ENCODE measurements at regions not wholly inside any gene's neighbourhood (a gene's known extent, or its start where the extent isn't known, plus 50 kb on each side); places are given as distances from the start of the nearest gene placed in this dataset.

DNA sequence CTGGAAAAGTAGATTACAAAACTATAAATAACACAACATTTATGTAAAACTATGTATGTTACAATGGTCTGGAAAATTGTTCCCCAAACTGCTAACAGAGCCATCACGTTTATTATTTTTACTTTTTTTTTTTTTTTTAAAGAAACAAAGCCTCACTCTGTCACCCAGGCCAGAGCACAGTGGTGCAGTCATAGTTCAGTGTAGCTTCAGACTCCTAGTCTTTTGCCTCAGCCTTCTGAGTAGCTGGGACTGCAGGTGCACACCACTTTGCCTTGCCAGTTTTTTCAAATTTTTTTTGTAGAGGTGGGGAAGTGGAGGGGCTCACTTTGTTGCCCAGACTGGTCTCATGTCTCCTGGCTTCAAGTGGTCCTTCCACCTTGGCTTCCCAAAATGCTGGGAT is 180.1 kb upstream of the SPRY1 start:
- intact Hi-C loops (cut with DNase I): no loop called here
- TF ChIP-seq POLR2A (IDR thresholded peaks at IDR 0.05) (no peak), POLR2AphosphoS5 (IDR thresholded peaks at IDR 0.05) (no peak), EP300 (IDR thresholded peaks at IDR 0.05) (no peak)
- TF ChIP-seq, protein P1, sequence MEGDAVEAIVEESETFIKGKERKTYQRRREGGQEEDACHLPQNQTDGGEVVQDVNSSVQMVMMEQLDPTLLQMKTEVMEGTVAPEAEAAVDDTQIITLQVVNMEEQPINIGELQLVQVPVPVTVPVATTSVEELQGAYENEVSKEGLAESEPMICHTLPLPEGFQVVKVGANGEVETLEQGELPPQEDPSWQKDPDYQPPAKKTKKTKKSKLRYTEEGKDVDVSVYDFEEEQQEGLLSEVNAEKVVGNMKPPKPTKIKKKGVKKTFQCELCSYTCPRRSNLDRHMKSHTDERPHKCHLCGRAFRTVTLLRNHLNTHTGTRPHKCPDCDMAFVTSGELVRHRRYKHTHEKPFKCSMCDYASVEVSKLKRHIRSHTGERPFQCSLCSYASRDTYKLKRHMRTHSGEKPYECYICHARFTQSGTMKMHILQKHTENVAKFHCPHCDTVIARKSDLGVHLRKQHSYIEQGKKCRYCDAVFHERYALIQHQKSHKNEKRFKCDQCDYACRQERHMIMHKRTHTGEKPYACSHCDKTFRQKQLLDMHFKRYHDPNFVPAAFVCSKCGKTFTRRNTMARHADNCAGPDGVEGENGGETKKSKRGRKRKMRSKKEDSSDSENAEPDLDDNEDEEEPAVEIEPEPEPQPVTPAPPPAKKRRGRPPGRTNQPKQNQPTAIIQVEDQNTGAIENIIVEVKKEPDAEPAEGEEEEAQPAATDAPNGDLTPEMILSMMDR (IDR thresholded peaks at IDR 0.05): no peak
- Histone ChIP-seq H3K27me3 (no peaks in the 10 kb centered on the region), H3K4me3 (no peak overlapping the region), H3K36me3 (no peaks in the 10 kb centered on the region), H3K4me1 (peaks cover 0 to 11% (median 0%) of the 10 kb centered on the region in 4 donors), H3K27ac (no peak overlapping the region), H3K9me3 (no peaks in the 10 kb centered on the region)
- no peak for DNase-seq
- 25 to 30% methylated on average over 1 of the region's 1 CpG for WGBS, 2 donors

DNA sequence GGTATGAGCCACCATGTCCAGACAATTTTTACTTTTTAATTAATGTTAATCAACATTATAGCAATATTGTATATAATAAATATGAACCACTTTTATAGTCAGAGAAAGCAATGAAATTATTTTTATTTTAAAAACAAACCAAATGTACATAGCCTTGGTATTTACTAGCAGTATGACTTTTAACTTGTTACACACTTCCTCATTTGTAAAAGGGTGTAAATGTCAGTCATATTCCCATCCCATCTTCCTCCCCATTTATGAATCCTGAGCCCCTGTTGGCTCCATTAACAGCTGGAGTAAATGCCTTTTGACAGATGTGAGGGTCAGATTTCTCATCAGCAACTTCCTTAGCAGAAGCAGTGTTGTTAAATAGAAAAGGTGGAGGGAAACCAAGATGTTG is 179.6 kb upstream of the SPRY1 start:
- intact Hi-C loops (cut with DNase I): no loop called here
- no peaks in the 10 kb centered on the region for H3K9me3 ChIP-seq
- DNase-seq: no peak
- peaks cover 0 to 11% (median 0%) of the 10 kb centered on the region in 4 donors for H3K4me1 ChIP-seq
- no peaks in the 10 kb centered on the region for H3K36me3 ChIP-seq
- no peak overlapping the region for H3K4me3 ChIP-seq
- H3K27ac ChIP-seq: no peak overlapping the region
- TF ChIP-seq, protein P1 (IDR thresholded peaks at IDR 0.05): no peak
- TF ChIP-seq EP300 (IDR thresholded peaks at IDR 0.05) (no peak), POLR2A (IDR thresholded peaks at IDR 0.05) (no peak), POLR2AphosphoS5 (IDR thresholded peaks at IDR 0.05) (no peak)
- no peaks in the 10 kb centered on the region for H3K27me3 ChIP-seq

DNA sequence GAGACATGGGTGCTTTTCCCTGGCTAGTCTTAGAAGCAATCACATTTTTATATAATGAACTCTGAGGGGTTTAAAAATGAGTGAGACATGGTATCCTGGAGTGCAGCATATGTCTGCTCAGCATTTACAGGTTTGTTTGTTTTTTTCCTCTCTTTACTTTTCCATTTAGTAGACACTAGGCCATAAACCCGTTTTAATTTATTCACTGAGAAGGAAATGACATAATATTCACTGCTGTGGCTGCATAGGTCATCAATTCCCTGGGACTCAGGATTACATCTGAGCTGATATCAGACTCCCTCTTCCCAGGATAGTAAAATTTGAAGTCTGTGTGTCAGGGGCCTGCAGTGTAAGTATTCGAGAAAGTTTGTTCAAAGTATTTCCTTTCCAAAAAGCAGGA is 178.9 kb upstream of the SPRY1 start:
- Histone ChIP-seq H3K9me3 (no peaks in the 10 kb centered on the region), H3K27ac (no peak overlapping the region), H3K27me3 (no peaks in the 10 kb centered on the region), H3K4me1 (peaks cover 0 to 11% (median 0%) of the 10 kb centered on the region in 4 donors), H3K36me3 (no peaks in the 10 kb centered on the region), H3K4me3 (no peak overlapping the region)
- WGBS, 2 donors: 27 to 61% methylated on average over 2 of the region's 2 CpGs
- no peak for DNase-seq
- TF ChIP-seq POLR2A (IDR thresholded peaks at IDR 0.05): no peak
- no peak for TF ChIP-seq POLR2AphosphoS5 (IDR thresholded peaks at IDR 0.05)
- TF ChIP-seq, protein P1 (IDR thresholded peaks at IDR 0.05): no peak
- no peak for TF ChIP-seq EP300 (IDR thresholded peaks at IDR 0.05)
- intact Hi-C loops (cut with DNase I): no loop called here

DNA sequence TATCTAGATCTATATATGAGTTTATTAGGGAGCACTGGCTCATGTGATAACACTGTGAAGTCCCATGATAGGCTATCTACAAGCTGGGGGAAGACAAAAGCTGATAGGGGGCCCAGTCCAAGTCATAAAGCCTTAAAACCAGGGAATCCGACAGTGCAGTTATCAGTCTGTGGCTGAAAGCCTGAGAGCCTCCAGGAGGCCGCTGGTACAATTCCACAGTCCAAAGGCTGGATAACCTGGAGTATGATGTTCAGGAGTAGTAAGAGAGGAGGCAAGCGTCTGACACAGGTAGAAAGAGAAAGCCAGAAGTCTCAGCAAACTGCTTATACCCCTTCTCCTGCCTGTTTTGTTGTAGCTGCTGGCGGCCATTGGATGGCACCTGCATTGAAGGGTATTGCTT is 177.6 kb upstream of the SPRY1 start:
- no peaks in the 10 kb centered on the region for H3K9me3 ChIP-seq
- no peak overlapping the region for H3K4me3 ChIP-seq
- TF ChIP-seq POLR2AphosphoS5 (IDR thresholded peaks at IDR 0.05): no peak
- TF ChIP-seq POLR2A (IDR thresholded peaks at IDR 0.05): no peak
- TF ChIP-seq, protein P1 (IDR thresholded peaks at IDR 0.05): no peak
- TF ChIP-seq EP300 (IDR thresholded peaks at IDR 0.05): no peak
- 93 to 94% methylated on average over 4 of the region's 4 CpGs for WGBS, 2 donors
- H3K27me3 ChIP-seq: no peaks in the 10 kb centered on the region
- no peak overlapping the region for H3K27ac ChIP-seq
- no peaks in the 10 kb centered on the region for H3K36me3 ChIP-seq
- intact Hi-C loops (cut with DNase I): no loop called here
- H3K4me1 ChIP-seq: peaks cover 0 to 11% (median 0%) of the 10 kb centered on the region in 4 donors
- DNase-seq: no peak

DNA sequence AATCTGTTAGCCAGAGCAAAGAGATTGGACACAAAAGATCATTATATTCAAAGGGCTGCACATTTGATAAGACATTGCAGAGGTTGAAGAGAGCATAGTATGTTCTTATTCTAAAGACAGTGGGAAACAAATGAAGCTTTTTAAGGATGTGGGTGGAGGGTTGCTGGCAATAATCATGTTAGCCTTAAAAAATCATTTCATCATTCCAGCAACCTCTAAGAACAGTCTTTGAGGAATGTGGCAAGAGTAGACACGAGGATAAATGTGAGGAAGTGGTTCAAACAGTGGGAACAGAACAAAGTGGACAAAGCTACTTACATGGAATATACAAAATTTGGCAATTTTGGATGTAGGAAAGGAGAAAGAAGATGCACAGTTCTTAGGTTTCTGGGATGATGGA is 167.3 kb upstream of the SPRY1 start:
- no peak overlapping the region for H3K27ac ChIP-seq
- 87 to 89% methylated on average over 1 of the region's 1 CpG for WGBS, 2 donors
- intact Hi-C loops (cut with DNase I): no loop called here

More for the DNA sequence above, 167.3 kb upstream of the SPRY1 start:
- H3K36me3 ChIP-seq: no peaks in the 10 kb centered on the region
- no peak overlapping the region for H3K4me3 ChIP-seq
- peaks cover 0 to 16% (median 7%) of the 10 kb centered on the region in 4 donors for H3K4me1 ChIP-seq
- H3K9me3 ChIP-seq: no peaks in the 10 kb centered on the region
- TF ChIP-seq, protein P1 (IDR thresholded peaks at IDR 0.05): no peak
- TF ChIP-seq POLR2A (IDR thresholded peaks at IDR 0.05) (no peak), EP300 (IDR thresholded peaks at IDR 0.05) (no peak), POLR2AphosphoS5 (IDR thresholded peaks at IDR 0.05) (no peak)
- no peaks in the 10 kb centered on the region for H3K27me3 ChIP-seq
- no peak for DNase-seq
